ENCODE measurements at regions not wholly inside any gene's neighbourhood (a gene's known extent, or its start where the extent isn't known, plus 50 kb on each side); places are given as distances from the start of the nearest gene placed in this dataset.

DNA sequence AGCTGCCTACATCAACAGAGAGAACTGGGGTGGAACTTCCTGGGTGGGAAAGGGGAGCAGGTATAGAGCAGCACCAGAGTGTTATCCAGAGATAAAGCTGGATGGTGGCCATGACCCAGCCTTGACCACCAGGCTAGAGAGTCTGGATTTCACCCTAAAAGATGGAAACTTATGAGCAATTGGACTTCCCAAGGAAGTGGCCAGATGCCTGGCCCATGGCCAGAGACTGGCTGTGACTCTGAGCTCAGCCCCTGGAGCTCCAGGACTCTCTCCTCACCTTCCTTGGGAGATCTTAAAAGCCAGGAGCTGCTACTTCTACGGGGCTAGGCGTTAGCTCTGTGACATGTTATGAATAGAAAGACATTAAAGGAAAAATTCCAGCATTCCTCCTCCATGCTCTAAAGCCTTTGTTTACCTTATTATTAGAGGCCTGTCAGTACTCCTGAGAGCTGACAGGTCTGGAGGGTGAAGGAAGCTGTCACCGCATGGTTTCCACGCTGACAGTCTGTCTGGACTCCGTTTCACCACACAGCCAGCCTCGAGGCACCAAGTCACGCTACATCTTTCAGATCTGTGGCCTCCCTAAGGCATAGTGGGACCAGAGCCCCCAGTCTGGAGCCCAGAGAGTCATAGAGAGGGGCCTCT lies 260.0 kb upstream of the SIX2 start:
- Histone ChIP-seq H3K4me2 (ENCODE audit: low read depth, low read length) (no peak overlapping the region), H3K9me3 (replicated peaks; ENCODE audit: insufficient read depth, low read length) (no peaks in the 10 kb centered on the region), H3K36me3 (replicated peaks; ENCODE audit: insufficient read depth, low read length) (no peaks in the 10 kb centered on the region), H3F3A (ENCODE audit: insufficient read depth, low read length) (no peaks in the 10 kb centered on the region), H4K20me1 (ENCODE audit: insufficient read depth, low read length) (no peaks in the 10 kb centered on the region), H3K79me2 (ENCODE audit: low read length) (no peaks in the 10 kb centered on the region), H3K4me1 (ENCODE audit: low read length) (no peaks in the 10 kb centered on the region), H3K9ac (ENCODE audit: low read length) (no peak overlapping the region), H3K4me3 (ENCODE audit: low read length) (no peak overlapping the region), H3K27me3 (replicated peaks; ENCODE audit: insufficient read depth, low read length) (no peaks in the 10 kb centered on the region), H3K27ac (ENCODE audit: low read length) (no peak overlapping the region), H3K9me2 (replicated peaks; ENCODE audit: insufficient read depth, low read length) (no peaks in the 10 kb centered on the region), H2AFZ (ENCODE audit: low read length) (no peak overlapping the region)
- no peak for DNase-seq
- TF ChIP-seq EZH2phosphoT487 (IDR thresholded peaks at IDR 0.05; ENCODE audit: low read length) (no peak), EZH2 (optimal IDR thresholded peaks at IDR 0.05; ENCODE audit: low read depth, low read length) (no peak)
- TF ChIP-seq, protein P1, sequence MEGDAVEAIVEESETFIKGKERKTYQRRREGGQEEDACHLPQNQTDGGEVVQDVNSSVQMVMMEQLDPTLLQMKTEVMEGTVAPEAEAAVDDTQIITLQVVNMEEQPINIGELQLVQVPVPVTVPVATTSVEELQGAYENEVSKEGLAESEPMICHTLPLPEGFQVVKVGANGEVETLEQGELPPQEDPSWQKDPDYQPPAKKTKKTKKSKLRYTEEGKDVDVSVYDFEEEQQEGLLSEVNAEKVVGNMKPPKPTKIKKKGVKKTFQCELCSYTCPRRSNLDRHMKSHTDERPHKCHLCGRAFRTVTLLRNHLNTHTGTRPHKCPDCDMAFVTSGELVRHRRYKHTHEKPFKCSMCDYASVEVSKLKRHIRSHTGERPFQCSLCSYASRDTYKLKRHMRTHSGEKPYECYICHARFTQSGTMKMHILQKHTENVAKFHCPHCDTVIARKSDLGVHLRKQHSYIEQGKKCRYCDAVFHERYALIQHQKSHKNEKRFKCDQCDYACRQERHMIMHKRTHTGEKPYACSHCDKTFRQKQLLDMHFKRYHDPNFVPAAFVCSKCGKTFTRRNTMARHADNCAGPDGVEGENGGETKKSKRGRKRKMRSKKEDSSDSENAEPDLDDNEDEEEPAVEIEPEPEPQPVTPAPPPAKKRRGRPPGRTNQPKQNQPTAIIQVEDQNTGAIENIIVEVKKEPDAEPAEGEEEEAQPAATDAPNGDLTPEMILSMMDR (IDR thresholded peaks at IDR 0.05; ENCODE audit: low read length), result no peak

DNA sequence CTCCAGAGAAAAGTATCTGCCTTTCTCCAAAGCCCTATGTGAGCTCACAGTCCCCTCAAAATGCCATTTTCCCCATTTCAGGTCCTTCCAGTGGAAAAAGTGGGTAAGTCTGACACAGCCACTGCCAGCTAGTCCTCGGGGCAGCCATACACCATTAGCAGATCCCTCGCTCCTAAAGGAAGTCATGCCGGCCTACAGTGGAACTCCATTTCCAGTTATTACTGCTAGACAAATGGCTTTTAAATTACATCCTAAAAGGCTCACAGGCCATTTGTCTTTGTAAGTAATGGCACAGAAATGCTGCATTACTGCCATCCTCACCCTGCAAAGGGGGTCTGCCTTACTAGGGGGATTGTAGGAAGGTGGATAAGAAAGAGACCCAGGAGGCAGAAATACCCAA lies 259.4 kb upstream of the SIX2 start:
- Histone ChIP-seq H3K4me1 (ENCODE audit: low read length) (no peaks in the 10 kb centered on the region), H3F3A (ENCODE audit: insufficient read depth, low read length) (no peaks in the 10 kb centered on the region), H3K4me3 (ENCODE audit: low read length) (no peak overlapping the region), H3K27me3 (replicated peaks; ENCODE audit: insufficient read depth, low read length) (no peaks in the 10 kb centered on the region), H3K9ac (ENCODE audit: low read length) (no peak overlapping the region), H3K9me2 (replicated peaks; ENCODE audit: insufficient read depth, low read length) (no peaks in the 10 kb centered on the region), H3K27ac (ENCODE audit: low read length) (no peak overlapping the region), H3K4me2 (ENCODE audit: low read depth, low read length) (no peak overlapping the region), H3K36me3 (replicated peaks; ENCODE audit: insufficient read depth, low read length) (no peaks in the 10 kb centered on the region), H3K79me2 (ENCODE audit: low read length) (no peaks in the 10 kb centered on the region), H3K9me3 (replicated peaks; ENCODE audit: insufficient read depth, low read length) (no peaks in the 10 kb centered on the region), H2AFZ (ENCODE audit: low read length) (no peak overlapping the region), H4K20me1 (ENCODE audit: insufficient read depth, low read length) (no peaks in the 10 kb centered on the region)
- TF ChIP-seq, protein P1 (IDR thresholded peaks at IDR 0.05; ENCODE audit: low read length), result no peak
- TF ChIP-seq EZH2 (optimal IDR thresholded peaks at IDR 0.05; ENCODE audit: low read depth, low read length) (no peak), EZH2phosphoT487 (IDR thresholded peaks at IDR 0.05; ENCODE audit: low read length) (no peak)
- DNase-seq, result no peak

DNA sequence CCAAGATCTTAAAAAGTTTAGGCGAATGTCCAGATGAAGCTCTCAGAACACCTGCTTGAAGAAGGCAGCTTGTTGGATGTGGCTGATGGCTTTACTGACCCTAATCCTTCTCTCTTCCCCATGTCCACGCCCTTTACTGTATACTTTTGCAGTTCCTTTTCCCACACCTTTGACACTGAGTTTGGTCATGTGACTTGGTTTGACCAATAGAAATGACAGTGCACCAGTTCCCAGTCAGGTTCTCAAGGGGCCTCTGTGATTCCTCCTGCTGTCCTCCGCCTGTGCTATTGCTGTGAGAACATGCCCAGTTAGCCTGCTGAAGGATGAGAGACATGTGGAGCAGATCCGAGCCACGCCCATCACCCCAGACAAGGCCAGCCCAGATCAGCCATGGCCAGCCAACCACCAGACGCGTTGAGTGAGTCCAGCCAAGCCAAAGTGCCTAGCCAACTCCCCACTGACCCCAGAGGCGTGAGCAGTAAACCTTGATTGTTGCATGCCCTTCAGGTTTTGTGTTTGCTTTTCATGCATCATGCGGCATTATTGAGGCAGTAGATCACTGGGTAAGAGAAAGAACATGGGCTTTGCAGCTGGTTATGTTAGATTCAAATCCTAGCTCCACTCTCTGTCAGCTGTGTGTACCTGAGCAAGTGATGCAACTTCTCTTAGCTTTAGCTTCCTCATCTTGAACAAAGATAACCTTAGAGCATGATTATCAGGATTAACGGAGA lies 258.0 kb upstream of the SIX2 start:
- no peak overlapping the region for H3K4me3 ChIP-seq (ENCODE audit: low read length)
- H3K4me2 ChIP-seq (ENCODE audit: low read depth, low read length), result no peak overlapping the region
- H3F3A ChIP-seq (ENCODE audit: insufficient read depth, low read length), result no peaks in the 10 kb centered on the region
- H4K20me1 ChIP-seq (ENCODE audit: insufficient read depth, low read length), result no peaks in the 10 kb centered on the region
- no peak overlapping the region for H2AFZ ChIP-seq (ENCODE audit: low read length)
- no peaks in the 10 kb centered on the region for H3K9me3 ChIP-seq (replicated peaks; ENCODE audit: insufficient read depth, low read length)
- H3K27ac ChIP-seq (ENCODE audit: low read length), result no peak overlapping the region
- DNase-seq, result no peak
- no peaks in the 10 kb centered on the region for H3K4me1 ChIP-seq (ENCODE audit: low read length)
- H3K9me2 ChIP-seq (replicated peaks; ENCODE audit: insufficient read depth, low read length), result no peaks in the 10 kb centered on the region
- no peaks in the 10 kb centered on the region for H3K79me2 ChIP-seq (ENCODE audit: low read length)
- H3K9ac ChIP-seq (ENCODE audit: low read length), result no peak overlapping the region
- no peaks in the 10 kb centered on the region for H3K36me3 ChIP-seq (replicated peaks; ENCODE audit: insufficient read depth, low read length)
- no peaks in the 10 kb centered on the region for H3K27me3 ChIP-seq (replicated peaks; ENCODE audit: insufficient read depth, low read length)
- TF ChIP-seq, protein P1 (IDR thresholded peaks at IDR 0.05; ENCODE audit: low read length), result no peak
- TF ChIP-seq EZH2phosphoT487 (IDR thresholded peaks at IDR 0.05; ENCODE audit: low read length), result no peak
- no peak for TF ChIP-seq EZH2 (optimal IDR thresholded peaks at IDR 0.05; ENCODE audit: low read depth, low read length)
